Retinal pigment epithelial cell (primary cell): ENCODE measurements at regions not wholly inside any gene's neighbourhood (a gene's known extent, or its start where the extent isn't known, plus 50 kb on each side); places are given as distances from the start of the nearest gene placed in this dataset.

Source experiments
- DNase-seq: peaks from one replicate; pipeline ENCODE4 v3.0.0-alpha.2; 2010; ENCODE audit warnings: low read depth
- H3K4me3 ChIP-seq: 2 replicates; pipeline ENCODE4 v1.5.1; 2011; ENCODE audit warnings: mild to moderate bottlenecking, low read length, control low read depth, moderate library complexity
- CTCF ChIP-seq: conservative IDR thresholded peaks from 2 replicates; pipeline ENCODE4 v1.5.1; 2011; ENCODE audit warnings: low read depth, low read length, control low read depth, inconsistent platforms

- H3K4me3 ChIP-seq, result no peak overlapping the region
- TF ChIP-seq CTCF, result no peak
- no peak for DNase-seq
Observed at GRCh38 chr1:29669158-29669871, 433.0 kb downstream of the PTPRU start.

GRCh38 chr1:29668551-29669157 lies 432.3 kb downstream of the PTPRU start:
- no peak overlapping the region for H3K4me3 ChIP-seq
- no peak for DNase-seq
- TF ChIP-seq CTCF, result no peak

GRCh38 chr1:29667951-29668350 lies 431.6 kb downstream of the PTPRU start:
- no peak for DNase-seq
- TF ChIP-seq CTCF, result no peak

GRCh38 chr1:29664711-29665110 lies 428.4 kb downstream of the PTPRU start:
- no peak for DNase-seq
- TF ChIP-seq CTCF, result no peak
- H3K4me3 ChIP-seq, result no peak overlapping the region

More at GRCh38 chr1:29667951-29668350, 431.6 kb downstream of the PTPRU start:
- no peak overlapping the region for H3K4me3 ChIP-seq

- TF ChIP-seq CTCF, result no peak
- no peak for DNase-seq
Observed at GRCh38 chr1:29658688-29659087, 422.4 kb downstream of the PTPRU start.

GRCh38 chr1:29657816-29658215 lies 421.5 kb downstream of the PTPRU start:
- no peak for DNase-seq

More at GRCh38 chr1:29658688-29659087, 422.4 kb downstream of the PTPRU start:
- no peak overlapping the region for H3K4me3 ChIP-seq

More at GRCh38 chr1:29657816-29658215, 421.5 kb downstream of the PTPRU start:
- TF ChIP-seq CTCF, result no peak
- H3K4me3 ChIP-seq, result no peak overlapping the region
